ENCODE measurements at regions not wholly inside any gene's neighbourhood (a gene's known extent, or its start where the extent isn't known, plus 50 kb on each side); places are given as distances from the start of the nearest gene placed in this dataset.

DNA sequence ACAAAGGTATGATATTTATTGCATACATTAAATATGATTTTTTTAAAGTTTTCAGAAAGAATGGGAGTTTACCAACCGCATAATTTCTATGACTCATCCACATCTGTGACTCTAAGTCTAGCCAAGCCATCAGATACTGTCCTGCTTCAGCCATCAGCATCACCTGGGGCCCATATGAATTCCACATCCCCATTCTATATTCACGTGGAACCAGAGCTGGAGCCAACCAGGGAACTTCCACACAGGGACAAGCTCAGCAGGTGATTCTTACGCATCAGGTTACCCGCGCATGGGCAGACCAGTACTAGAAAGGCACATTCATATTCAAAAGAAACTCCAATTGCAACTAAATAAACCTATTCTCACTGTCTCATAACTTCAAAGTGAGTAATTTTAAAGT lies 817.7 kb upstream of the IGFBP3 start:
- H3K4me3 Mint-ChIP-seq: no peak overlapping the region
- peaks cover 23% of the 10 kb centered on the region for H3K4me1 Mint-ChIP-seq
- H3K27me3 ChIP-seq (ENCODE audit: insufficient read depth): no peaks in the 10 kb centered on the region
- H3K79me2 ChIP-seq (replicated peaks; ENCODE audit: insufficient read depth): no peaks in the 10 kb centered on the region
- H3K36me3 Mint-ChIP-seq (ENCODE audit: low read depth): no peaks in the 10 kb centered on the region
- no peak overlapping the region for H3K4me3 ChIP-seq
- peaks cover 13% of the 10 kb centered on the region for H3K4me1 ChIP-seq (ENCODE audit: insufficient read depth)
- H3K27ac Mint-ChIP-seq: no peak overlapping the region
- TF ChIP-seq, protein P1, sequence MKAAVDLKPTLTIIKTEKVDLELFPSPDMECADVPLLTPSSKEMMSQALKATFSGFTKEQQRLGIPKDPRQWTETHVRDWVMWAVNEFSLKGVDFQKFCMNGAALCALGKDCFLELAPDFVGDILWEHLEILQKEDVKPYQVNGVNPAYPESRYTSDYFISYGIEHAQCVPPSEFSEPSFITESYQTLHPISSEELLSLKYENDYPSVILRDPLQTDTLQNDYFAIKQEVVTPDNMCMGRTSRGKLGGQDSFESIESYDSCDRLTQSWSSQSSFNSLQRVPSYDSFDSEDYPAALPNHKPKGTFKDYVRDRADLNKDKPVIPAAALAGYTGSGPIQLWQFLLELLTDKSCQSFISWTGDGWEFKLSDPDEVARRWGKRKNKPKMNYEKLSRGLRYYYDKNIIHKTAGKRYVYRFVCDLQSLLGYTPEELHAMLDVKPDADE (IDR thresholded peaks at IDR 0.05): no peak
- TF ChIP-seq CREB1 (CRISPR knock-in tag; IDR thresholded peaks at IDR 0.05; ENCODE audit: low read depth) (no peak), ZNF114 (CRISPR knock-in tag; IDR thresholded peaks at IDR 0.05) (no peak), JUNB (IDR thresholded peaks at IDR 0.05; ENCODE audit: unreplicated experiment) (no peak), EZH2 (IDR thresholded peaks at IDR 0.05; ENCODE audit: low read depth, unreplicated experiment) (no peak), POLR2AphosphoS5 (IDR thresholded peaks at IDR 0.05; ENCODE audit: low read depth) (no peak), EZH2phosphoT487 (IDR thresholded peaks at IDR 0.05; ENCODE audit: unreplicated experiment) (no peak)
- TF ChIP-seq, protein P2, sequence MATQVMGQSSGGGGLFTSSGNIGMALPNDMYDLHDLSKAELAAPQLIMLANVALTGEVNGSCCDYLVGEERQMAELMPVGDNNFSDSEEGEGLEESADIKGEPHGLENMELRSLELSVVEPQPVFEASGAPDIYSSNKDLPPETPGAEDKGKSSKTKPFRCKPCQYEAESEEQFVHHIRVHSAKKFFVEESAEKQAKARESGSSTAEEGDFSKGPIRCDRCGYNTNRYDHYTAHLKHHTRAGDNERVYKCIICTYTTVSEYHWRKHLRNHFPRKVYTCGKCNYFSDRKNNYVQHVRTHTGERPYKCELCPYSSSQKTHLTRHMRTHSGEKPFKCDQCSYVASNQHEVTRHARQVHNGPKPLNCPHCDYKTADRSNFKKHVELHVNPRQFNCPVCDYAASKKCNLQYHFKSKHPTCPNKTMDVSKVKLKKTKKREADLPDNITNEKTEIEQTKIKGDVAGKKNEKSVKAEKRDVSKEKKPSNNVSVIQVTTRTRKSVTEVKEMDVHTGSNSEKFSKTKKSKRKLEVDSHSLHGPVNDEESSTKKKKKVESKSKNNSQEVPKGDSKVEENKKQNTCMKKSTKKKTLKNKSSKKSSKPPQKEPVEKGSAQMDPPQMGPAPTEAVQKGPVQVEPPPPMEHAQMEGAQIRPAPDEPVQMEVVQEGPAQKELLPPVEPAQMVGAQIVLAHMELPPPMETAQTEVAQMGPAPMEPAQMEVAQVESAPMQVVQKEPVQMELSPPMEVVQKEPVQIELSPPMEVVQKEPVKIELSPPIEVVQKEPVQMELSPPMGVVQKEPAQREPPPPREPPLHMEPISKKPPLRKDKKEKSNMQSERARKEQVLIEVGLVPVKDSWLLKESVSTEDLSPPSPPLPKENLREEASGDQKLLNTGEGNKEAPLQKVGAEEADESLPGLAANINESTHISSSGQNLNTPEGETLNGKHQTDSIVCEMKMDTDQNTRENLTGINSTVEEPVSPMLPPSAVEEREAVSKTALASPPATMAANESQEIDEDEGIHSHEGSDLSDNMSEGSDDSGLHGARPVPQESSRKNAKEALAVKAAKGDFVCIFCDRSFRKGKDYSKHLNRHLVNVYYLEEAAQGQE (IDR thresholded peaks at IDR 0.05; ENCODE audit: unreplicated experiment): no peak
- TF ChIP-seq, protein P3, sequence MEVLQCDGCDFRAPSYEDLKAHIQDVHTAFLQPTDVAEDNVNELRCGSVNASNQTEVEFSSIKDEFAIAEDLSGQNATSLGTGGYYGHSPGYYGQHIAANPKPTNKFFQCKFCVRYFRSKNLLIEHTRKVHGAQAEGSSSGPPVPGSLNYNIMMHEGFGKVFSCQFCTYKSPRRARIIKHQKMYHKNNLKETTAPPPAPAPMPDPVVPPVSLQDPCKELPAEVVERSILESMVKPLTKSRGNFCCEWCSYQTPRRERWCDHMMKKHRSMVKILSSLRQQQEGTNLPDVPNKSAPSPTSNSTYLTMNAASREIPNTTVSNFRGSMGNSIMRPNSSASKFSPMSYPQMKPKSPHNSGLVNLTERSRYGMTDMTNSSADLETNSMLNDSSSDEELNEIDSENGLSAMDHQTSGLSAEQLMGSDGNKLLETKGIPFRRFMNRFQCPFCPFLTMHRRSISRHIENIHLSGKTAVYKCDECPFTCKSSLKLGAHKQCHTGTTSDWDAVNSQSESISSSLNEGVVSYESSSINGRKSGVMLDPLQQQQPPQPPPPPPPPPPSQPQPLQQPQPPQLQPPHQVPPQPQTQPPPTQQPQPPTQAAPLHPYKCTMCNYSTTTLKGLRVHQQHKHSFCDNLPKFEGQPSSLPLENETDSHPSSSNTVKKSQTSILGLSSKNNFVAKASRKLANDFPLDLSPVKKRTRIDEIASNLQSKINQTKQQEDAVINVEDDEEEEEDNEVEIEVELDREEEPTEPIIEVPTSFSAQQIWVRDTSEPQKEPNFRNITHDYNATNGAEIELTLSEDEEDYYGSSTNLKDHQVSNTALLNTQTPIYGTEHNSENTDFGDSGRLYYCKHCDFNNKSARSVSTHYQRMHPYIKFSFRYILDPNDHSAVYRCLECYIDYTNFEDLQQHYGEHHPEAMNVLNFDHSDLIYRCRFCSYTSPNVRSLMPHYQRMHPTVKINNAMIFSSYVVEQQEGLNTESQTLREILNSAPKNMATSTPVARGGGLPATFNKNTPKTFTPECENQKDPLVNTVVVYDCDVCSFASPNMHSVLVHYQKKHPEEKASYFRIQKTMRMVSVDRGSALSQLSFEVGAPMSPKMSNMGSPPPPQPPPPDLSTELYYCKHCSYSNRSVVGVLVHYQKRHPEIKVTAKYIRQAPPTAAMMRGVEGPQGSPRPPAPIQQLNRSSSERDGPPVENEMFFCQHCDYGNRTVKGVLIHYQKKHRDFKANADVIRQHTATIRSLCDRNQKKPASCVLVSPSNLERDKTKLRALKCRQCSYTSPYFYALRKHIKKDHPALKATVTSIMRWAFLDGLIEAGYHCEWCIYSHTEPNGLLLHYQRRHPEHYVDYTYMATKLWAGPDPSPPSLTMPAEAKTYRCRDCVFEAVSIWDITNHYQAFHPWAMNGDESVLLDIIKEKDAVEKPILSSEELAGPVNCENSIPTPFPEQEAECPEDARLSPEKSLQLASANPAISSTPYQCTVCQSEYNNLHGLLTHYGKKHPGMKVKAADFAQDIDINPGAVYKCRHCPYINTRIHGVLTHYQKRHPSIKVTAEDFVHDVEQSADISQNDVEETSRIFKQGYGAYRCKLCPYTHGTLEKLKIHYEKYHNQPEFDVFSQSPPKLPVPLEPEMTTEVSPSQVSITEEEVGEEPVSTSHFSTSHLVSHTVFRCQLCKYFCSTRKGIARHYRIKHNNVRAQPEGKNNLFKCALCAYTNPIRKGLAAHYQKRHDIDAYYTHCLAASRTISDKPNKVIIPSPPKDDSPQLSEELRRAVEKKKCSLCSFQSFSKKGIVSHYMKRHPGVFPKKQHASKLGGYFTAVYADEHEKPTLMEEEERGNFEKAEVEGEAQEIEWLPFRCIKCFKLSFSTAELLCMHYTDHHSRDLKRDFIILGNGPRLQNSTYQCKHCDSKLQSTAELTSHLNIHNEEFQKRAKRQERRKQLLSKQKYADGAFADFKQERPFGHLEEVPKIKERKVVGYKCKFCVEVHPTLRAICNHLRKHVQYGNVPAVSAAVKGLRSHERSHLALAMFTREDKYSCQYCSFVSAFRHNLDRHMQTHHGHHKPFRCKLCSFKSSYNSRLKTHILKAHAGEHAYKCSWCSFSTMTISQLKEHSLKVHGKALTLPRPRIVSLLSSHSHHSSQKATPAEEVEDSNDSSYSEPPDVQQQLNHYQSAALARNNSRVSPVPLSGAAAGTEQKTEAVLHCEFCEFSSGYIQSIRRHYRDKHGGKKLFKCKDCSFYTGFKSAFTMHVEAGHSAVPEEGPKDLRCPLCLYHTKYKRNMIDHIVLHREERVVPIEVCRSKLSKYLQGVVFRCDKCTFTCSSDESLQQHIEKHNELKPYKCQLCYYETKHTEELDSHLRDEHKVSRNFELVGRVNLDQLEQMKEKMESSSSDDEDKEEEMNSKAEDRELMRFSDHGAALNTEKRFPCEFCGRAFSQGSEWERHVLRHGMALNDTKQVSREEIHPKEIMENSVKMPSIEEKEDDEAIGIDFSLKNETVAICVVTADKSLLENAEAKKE (CRISPR knock-in tag; IDR thresholded peaks at IDR 0.05): no peak
- TF ChIP-seq, protein P4, sequence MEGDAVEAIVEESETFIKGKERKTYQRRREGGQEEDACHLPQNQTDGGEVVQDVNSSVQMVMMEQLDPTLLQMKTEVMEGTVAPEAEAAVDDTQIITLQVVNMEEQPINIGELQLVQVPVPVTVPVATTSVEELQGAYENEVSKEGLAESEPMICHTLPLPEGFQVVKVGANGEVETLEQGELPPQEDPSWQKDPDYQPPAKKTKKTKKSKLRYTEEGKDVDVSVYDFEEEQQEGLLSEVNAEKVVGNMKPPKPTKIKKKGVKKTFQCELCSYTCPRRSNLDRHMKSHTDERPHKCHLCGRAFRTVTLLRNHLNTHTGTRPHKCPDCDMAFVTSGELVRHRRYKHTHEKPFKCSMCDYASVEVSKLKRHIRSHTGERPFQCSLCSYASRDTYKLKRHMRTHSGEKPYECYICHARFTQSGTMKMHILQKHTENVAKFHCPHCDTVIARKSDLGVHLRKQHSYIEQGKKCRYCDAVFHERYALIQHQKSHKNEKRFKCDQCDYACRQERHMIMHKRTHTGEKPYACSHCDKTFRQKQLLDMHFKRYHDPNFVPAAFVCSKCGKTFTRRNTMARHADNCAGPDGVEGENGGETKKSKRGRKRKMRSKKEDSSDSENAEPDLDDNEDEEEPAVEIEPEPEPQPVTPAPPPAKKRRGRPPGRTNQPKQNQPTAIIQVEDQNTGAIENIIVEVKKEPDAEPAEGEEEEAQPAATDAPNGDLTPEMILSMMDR (conservative IDR thresholded peaks at IDR 0.05; ENCODE audit: low read depth in 2 of 2): no peak
- no peaks in the 10 kb centered on the region for H4K20me1 ChIP-seq (replicated peaks; ENCODE audit: insufficient read depth)
- H3K9me3 Mint-ChIP-seq: peaks cover 8% of the 10 kb centered on the region; the same call in 2 of the 3 replicates
- no peak overlapping the region for H2AFZ ChIP-seq
- H3K4me2 ChIP-seq: peak overlapping the region; percentile 34
- H3K9me2 ChIP-seq (ENCODE audit: insufficient read depth): no peaks in the 10 kb centered on the region
- peaks cover 7% of the 10 kb centered on the region for H3K27me3 Mint-ChIP-seq (ENCODE audit: insufficient read depth, low read depth, poor library complexity)
- ATAC-seq (peak; percentile 38; the same call in 2 of the 3 replicates), DNase-seq (ENCODE audit: low spot score) (peak; percentile 35)
- H3F3A ChIP-seq (replicated peaks; ENCODE audit: low read depth): no peaks in the 10 kb centered on the region
- no peak overlapping the region for H3K27ac ChIP-seq (ENCODE audit: low read depth)
- H3K36me3 ChIP-seq (ENCODE audit: insufficient read depth): no peaks in the 10 kb centered on the region
